GM12878 (cell line): ENCODE measurements at regions not wholly inside any gene's neighbourhood (a gene's known extent, or its start where the extent isn't known, plus 50 kb on each side); places are given as distances from the start of the nearest gene placed in this dataset.

Source experiments
- ATAC-seq: fragments of 200-7000 bp; cut with Tn5 transposase; 3 replicates; pipeline ENCODE4 v1.9.1; 2020; ENCODE audit warnings: mild to moderate bottlenecking, moderate library complexity
- BruUV-seq: library from RNA; stranded (reverse); fragments of 400-500 nt; replicated peaks from 2 replicates; lab custom pipeline; 2021; lab: Mats Ljungman, UMichigan
- CTCF ChIA-PET: fragments of 300-600 bp; sonication (Branson Sonifier 250); formaldehyde crosslinking; extraction: SDS; loops from one replicate; lab custom pipeline; 2021; ENCODE audit warnings: inconsistent platforms; lab: Yijun Ruan, JAX
- POLR2A ChIA-PET: fragments of 350-600 bp; formaldehyde crosslinking; extraction: SDS; loops from one replicate; lab custom pipeline; 2021; ENCODE audit warnings: inconsistent platforms; lab: Charles Lee
- RAD21 ChIA-PET: fragments of 300-600 bp; sonication (Branson Sonifier 250); formaldehyde crosslinking; loops from one replicate; lab custom pipeline; 2023; ENCODE audit warnings: antibody characterized with exemption; ENCODE audit not compliant: unreplicated experiment; lab: Charles Lee
- SMC1A ChIA-PET: fragments of 300-600 bp; sonication (Branson Sonifier 250); formaldehyde crosslinking; loops from one replicate; lab custom pipeline; 2023; ENCODE audit not compliant: unreplicated experiment, uncharacterized antibody; lab: Charles Lee
- DNase-seq: peaks from one replicate; pipeline ENCODE4 v3.0.0-alpha.2; 2011; ENCODE audit warnings: low read depth, low spot score
- FAIRE-seq: peaks from 3 replicates; lab custom pipeline; 2011; peaks lifted over from hg19 to GRCh38; lab: Jason Lieb, UNC
- H2AFZ ChIP-seq: 2 replicates; pipeline ENCODE4 v1.6.0; 2011; ENCODE audit warnings: low read depth, low read length, control low read depth; ENCODE audit not compliant: control insufficient read depth
- H3K27ac ChIP-seq: 2 replicates; pipeline ENCODE4 v1.5.1; 2011; ENCODE audit warnings: control low read depth; ENCODE audit not compliant: control insufficient read depth, insufficient read depth
- H3K27me3 ChIP-seq, 2 experiments: replicated peaks in 1 of 2; 2 replicates each; pipeline versions ENCODE4 v1.6.0 to v1.6.1; 2011; ENCODE audit warnings: low read length in 1 of 2; ENCODE audit not compliant: control insufficient read depth in 2 of 2, insufficient read depth in 2 of 2
- H3K36me3 ChIP-seq, 2 experiments: 2 replicates each; pipeline ENCODE4 v1.5.1; 2011; ENCODE audit warnings: low read length in 1 of 2; ENCODE audit not compliant: control insufficient read depth in 2 of 2, insufficient read depth in 2 of 2
- H3K4me1 ChIP-seq: 2 replicates; pipeline ENCODE4 v1.6.1; 2011; ENCODE audit warnings: mild to moderate bottlenecking, low read length, moderate library complexity, mixed read lengths; ENCODE audit not compliant: control insufficient read depth, insufficient read depth
- H3K4me2 ChIP-seq: 2 replicates; pipeline ENCODE4 v1.6.0; 2011; ENCODE audit warnings: control low read depth; ENCODE audit not compliant: control insufficient read depth, insufficient read depth
- H3K4me3 ChIP-seq: fragments of 200-600 bp; sonication (generic); 2 replicates; pipeline ENCODE4 v1.5.1; 2016
- H3K79me2 ChIP-seq: 2 replicates; pipeline ENCODE4 v1.6.0; 2011; ENCODE audit warnings: low read length; ENCODE audit not compliant: control insufficient read depth, insufficient read depth
- H3K9ac ChIP-seq: 2 replicates; pipeline ENCODE4 v1.8.0; 2011; ENCODE audit warnings: low read length, control low read depth, mixed read lengths; ENCODE audit not compliant: control insufficient read depth, insufficient read depth
- H3K9me3 ChIP-seq: replicated peaks from 3 replicates; pipeline ENCODE4 v1.5.1; 2011; ENCODE audit warnings: mild to moderate bottlenecking, low read length; ENCODE audit not compliant: control insufficient read depth, insufficient read depth
- H4K20me1 ChIP-seq: 2 replicates; pipeline ENCODE4 v1.6.0; 2011; ENCODE audit not compliant: control insufficient read depth, insufficient read depth
- CEBPB ChIP-seq, 2 experiments: fragments of 150-350 bp in 1 of 2; IDR thresholded peaks; 2 replicates each; pipeline ENCODE4 v1.6.1; 2012 to 2014; ENCODE audit warnings: low read depth in 2 of 2, low read length in 2 of 2, borderline replicate concordance in 1 of 2, inconsistent platforms in 1 of 2
- EP300 ChIP-seq, 2 experiments: fragments of 150-350 bp in 1 of 2; IDR thresholded peaks; 2 replicates each; pipeline ENCODE4 v1.6.1; 2011 to 2012; ENCODE audit warnings: low read depth in 2 of 2, low read length in 2 of 2, borderline replicate concordance in 1 of 2, improper control_type of control experiment in 1 of 2, inconsistent platforms in 1 of 2; ENCODE audit not compliant: control insufficient read depth in 1 of 2
- FOXK2 ChIP-seq: fragments of 450-650 bp; IDR thresholded peaks from 2 replicates; pipeline ENCODE4 v1.6.1; 2017; ENCODE audit warnings: mild to moderate bottlenecking, moderate library complexity
- GATAD2B ChIP-seq: fragments of 450-650 bp; conservative IDR thresholded peaks from 2 replicates; pipeline ENCODE4 v1.6.1; 2017; ENCODE audit warnings: low read depth, mild to moderate bottlenecking, moderate library complexity
- HCFC1 ChIP-seq: fragments of 150-350 bp; IDR thresholded peaks from 2 replicates; pipeline ENCODE4 v1.6.1; 2014; ENCODE audit warnings: low read length
- JUNB ChIP-seq: IDR thresholded peaks from 2 replicates; pipeline ENCODE4 v1.6.1; 2016; ENCODE audit warnings: antibody characterized with exemption, mild to moderate bottlenecking
- KDM1A ChIP-seq: fragments of 200-600 bp; sonication (generic); IDR thresholded peaks from 2 replicates; pipeline ENCODE4 v1.6.1; 2016; ENCODE audit warnings: borderline replicate concordance
- NFYA ChIP-seq: IDR thresholded peaks from 2 replicates; pipeline ENCODE4 v1.6.1; 2011; ENCODE audit warnings: low read depth, mild to moderate bottlenecking, low read length, improper control_type of control experiment, borderline replicate concordance
- POLR2AphosphoS5 ChIP-seq: IDR thresholded peaks from 2 replicates; pipeline ENCODE4 v1.6.1; 2011; ENCODE audit warnings: mild to moderate bottlenecking, low read length, inconsistent platforms
- RAD21 ChIP-seq: IDR thresholded peaks from 2 replicates; pipeline ENCODE4 v1.6.1; 2011; ENCODE audit warnings: mild to moderate bottlenecking, low read depth, low read length, moderate library complexity; ENCODE audit not compliant: insufficient read depth
- RFX5 ChIP-seq: IDR thresholded peaks from 2 replicates; pipeline ENCODE4 v1.6.1; 2011; ENCODE audit warnings: low read depth, low read length, improper control_type of control experiment
- SUZ12 ChIP-seq: fragments of 200-600 bp; sonication (generic); IDR thresholded peaks from one replicate; pipeline ENCODE4 v1.6.1; 2018; ENCODE audit warnings: antibody characterized with exemption, mild to moderate bottlenecking; ENCODE audit not compliant: unreplicated experiment
- WRNIP1 ChIP-seq: IDR thresholded peaks from 2 replicates; pipeline ENCODE4 v1.6.1; 2011; ENCODE audit warnings: low read depth, low read length, improper control_type of control experiment, borderline replicate concordance
- ZNF622 ChIP-seq: fragments of 450-650 bp; IDR thresholded peaks from 2 replicates; pipeline ENCODE4 v1.6.1; 2017; ENCODE audit warnings: mild to moderate bottlenecking, inconsistent platforms
- WGBS: methylation state at CpG from one replicate; pipeline ENCODE4 v1.1.6; 2016; ENCODE audit warnings: low lambda C conversion rate; ENCODE audit not compliant: insufficient replicate concordance, insufficient coverage; ENCODE audit errors: missing lambda C conversion rate; 5-methylcytosine and 5-hydroxymethylcytosine counted together
- in situ Hi-C: fragments of 300-500 bp; cut with MboI; formaldehyde crosslinking; loops from 9 replicates; pipeline ENCODE4 v1.14.3; 2018; ENCODE audit warnings: mixed read lengths
- intact Hi-C: fragments of 100-400 bp; cut with micrococcal nuclease; formaldehyde crosslinking; loops from one replicate; pipeline ENCODE4 v1.14.2; 2022; ENCODE audit not compliant: unreplicated experiment
- TF ChIP-seq, protein P1 (sequence below): fragments of 450-650 bp; IDR thresholded peaks from 2 replicates; pipeline ENCODE4 v1.6.1; 2016; ENCODE audit warnings: mild to moderate bottlenecking, moderate library complexity, borderline replicate concordance
- TF ChIP-seq, protein P2 (sequence below): fragments of 450-650 bp; IDR thresholded peaks from 2 replicates; pipeline ENCODE4 v1.6.1; 2016; ENCODE audit warnings: mild to moderate bottlenecking
- TF ChIP-seq, protein P3 (sequence below): IDR thresholded peaks from 2 replicates; pipeline ENCODE4 v1.6.1; 2011; ENCODE audit warnings: mild to moderate bottlenecking, low read depth, low read length, moderate library complexity; ENCODE audit not compliant: insufficient replicate concordance

DNA sequence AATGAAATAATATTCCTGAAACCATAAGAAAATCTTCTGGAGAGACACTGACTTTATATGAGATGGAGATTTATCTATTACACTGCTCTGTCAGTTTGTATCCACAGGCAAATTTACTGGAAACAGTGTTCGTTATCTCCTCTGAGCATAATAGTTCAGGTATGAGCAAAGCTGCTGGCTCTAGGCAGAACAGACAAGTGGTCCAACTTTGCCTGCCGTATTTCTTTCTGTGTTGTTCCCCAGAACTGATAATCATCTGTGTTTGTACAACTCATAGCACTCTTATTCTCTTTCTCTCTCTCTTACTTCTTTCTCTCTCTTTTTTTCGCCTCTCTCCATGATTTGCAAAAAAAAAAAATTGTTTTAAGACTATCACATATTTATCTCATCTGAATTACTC lies 623.8 kb upstream of the CHORDC1 start (continued):
- TF ChIP-seq KDM1A, result no peak
- TF ChIP-seq RFX5, result no peak
- TF ChIP-seq, protein P1, sequence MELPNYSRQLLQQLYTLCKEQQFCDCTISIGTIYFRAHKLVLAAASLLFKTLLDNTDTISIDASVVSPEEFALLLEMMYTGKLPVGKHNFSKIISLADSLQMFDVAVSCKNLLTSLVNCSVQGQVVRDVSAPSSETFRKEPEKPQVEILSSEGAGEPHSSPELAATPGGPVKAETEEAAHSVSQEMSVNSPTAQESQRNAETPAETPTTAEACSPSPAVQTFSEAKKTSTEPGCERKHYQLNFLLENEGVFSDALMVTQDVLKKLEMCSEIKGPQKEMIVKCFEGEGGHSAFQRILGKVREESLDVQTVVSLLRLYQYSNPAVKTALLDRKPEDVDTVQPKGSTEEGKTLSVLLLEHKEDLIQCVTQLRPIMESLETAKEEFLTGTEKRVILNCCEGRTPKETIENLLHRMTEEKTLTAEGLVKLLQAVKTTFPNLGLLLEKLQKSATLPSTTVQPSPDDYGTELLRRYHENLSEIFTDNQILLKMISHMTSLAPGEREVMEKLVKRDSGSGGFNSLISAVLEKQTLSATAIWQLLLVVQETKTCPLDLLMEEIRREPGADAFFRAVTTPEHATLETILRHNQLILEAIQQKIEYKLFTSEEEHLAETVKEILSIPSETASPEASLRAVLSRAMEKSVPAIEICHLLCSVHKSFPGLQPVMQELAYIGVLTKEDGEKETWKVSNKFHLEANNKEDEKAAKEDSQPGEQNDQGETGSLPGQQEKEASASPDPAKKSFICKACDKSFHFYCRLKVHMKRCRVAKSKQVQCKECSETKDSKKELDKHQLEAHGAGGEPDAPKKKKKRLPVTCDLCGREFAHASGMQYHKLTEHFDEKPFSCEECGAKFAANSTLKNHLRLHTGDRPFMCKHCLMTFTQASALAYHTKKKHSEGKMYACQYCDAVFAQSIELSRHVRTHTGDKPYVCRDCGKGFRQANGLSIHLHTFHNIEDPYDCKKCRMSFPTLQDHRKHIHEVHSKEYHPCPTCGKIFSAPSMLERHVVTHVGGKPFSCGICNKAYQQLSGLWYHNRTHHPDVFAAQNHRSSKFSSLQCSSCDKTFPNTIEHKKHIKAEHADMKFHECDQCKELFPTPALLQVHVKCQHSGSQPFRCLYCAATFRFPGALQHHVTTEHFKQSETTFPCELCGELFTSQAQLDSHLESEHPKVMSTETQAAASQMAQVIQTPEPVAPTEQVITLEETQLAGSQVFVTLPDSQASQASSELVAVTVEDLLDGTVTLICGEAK, result no peak
- no peak for TF ChIP-seq HCFC1
- no peak for TF ChIP-seq WRNIP1
- TF ChIP-seq, protein P2, sequence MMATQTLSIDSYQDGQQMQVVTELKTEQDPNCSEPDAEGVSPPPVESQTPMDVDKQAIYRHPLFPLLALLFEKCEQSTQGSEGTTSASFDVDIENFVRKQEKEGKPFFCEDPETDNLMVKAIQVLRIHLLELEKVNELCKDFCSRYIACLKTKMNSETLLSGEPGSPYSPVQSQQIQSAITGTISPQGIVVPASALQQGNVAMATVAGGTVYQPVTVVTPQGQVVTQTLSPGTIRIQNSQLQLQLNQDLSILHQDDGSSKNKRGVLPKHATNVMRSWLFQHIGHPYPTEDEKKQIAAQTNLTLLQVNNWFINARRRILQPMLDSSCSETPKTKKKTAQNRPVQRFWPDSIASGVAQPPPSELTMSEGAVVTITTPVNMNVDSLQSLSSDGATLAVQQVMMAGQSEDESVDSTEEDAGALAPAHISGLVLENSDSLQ, result no peak
- TF ChIP-seq, all 136 proteins: peak for 0

DNA sequence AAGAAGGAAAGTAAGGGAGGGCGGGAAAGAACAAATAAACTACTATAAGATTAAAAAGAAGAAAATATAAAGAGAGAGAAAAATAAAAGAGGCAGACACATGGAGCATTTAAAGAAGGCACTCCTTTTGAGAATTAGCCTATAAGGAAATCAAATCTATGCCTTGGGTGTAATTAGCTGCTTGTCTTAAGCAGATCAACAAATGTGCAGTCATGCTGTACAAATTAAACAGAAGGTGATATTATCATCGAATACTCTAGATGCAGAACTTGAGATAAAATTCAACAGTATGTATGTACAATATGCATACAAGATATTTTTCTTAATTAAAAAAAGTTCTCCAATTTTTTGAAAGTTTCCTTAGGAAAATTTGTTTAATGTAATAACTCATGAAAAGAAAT lies 623.0 kb upstream of the CHORDC1 start:
- Histone ChIP-seq H3K4me2 (no peak overlapping the region), H3K27me3 (no peaks in the 10 kb centered on the region), H3K9me3 (no peaks in the 10 kb centered on the region), H3K79me2 (no peaks in the 10 kb centered on the region), H4K20me1 (no peaks in the 10 kb centered on the region), H3K36me3 (no peaks in the 10 kb centered on the region), H3K4me3 (no peak overlapping the region), H3K9ac (no peak overlapping the region), H3K27ac (no peak overlapping the region), H2AFZ (no peak overlapping the region), H3K4me1 (no peaks in the 10 kb centered on the region)
- RAD21 ChIA-PET, result no interaction called here
- POLR2A ChIA-PET, result no interaction called here
- CTCF ChIA-PET, result no interaction called here
- in situ Hi-C loops, result no loop called here
- WGBS, result 0% methylated on average over 2 of the region's 2 CpGs
- SMC1A ChIA-PET, result no interaction called here
- no peak for ATAC-seq
- BruUV-seq, result no TSS peak
- intact Hi-C loops, result no loop called here
- no peak for DNase-seq
- no peak for FAIRE-seq
- TF ChIP-seq HCFC1 (no peak), RAD21 (no peak), EP300 (IDR thresholded peaks at IDR 0.05; ENCODE audit: borderline replicate concordance in 1 of 2, control insufficient read depth in 1 of 2, low read depth in 2 of 2, low read length in 2 of 2) (no peak), GATAD2B (no peak), SUZ12 (no peak), JUNB (no peak), NFYA (no peak), ZNF622 (no peak), CEBPB (IDR thresholded peaks at IDR 0.05; ENCODE audit: borderline replicate concordance in 1 of 2, low read depth in 2 of 2, low read length in 2 of 2) (no peak), POLR2AphosphoS5 (no peak), FOXK2 (no peak)
- TF ChIP-seq, protein P2, result no peak
- TF ChIP-seq, protein P3, sequence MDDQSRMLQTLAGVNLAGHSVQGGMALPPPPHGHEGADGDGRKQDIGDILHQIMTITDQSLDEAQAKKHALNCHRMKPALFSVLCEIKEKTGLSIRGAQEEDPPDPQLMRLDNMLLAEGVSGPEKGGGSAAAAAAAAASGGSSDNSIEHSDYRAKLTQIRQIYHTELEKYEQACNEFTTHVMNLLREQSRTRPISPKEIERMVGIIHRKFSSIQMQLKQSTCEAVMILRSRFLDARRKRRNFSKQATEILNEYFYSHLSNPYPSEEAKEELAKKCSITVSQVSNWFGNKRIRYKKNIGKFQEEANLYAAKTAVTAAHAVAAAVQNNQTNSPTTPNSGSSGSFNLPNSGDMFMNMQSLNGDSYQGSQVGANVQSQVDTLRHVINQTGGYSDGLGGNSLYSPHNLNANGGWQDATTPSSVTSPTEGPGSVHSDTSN, result no peak
